GM21825 (cell line): ENCODE measurements at regions not wholly inside any gene's neighbourhood (a gene's known extent, or its start where the extent isn't known, plus 50 kb on each side); places are given as distances from the start of the nearest gene placed in this dataset.

Experiments used
- ATAC-seq: cut with Tn5 transposase; IDR thresholded peaks from one replicate; pipeline ENCODE4 v1.9.1; 2021; ENCODE audit warnings: mild to moderate bottlenecking, moderate library complexity; ENCODE audit not compliant: unreplicated experiment

DNA sequence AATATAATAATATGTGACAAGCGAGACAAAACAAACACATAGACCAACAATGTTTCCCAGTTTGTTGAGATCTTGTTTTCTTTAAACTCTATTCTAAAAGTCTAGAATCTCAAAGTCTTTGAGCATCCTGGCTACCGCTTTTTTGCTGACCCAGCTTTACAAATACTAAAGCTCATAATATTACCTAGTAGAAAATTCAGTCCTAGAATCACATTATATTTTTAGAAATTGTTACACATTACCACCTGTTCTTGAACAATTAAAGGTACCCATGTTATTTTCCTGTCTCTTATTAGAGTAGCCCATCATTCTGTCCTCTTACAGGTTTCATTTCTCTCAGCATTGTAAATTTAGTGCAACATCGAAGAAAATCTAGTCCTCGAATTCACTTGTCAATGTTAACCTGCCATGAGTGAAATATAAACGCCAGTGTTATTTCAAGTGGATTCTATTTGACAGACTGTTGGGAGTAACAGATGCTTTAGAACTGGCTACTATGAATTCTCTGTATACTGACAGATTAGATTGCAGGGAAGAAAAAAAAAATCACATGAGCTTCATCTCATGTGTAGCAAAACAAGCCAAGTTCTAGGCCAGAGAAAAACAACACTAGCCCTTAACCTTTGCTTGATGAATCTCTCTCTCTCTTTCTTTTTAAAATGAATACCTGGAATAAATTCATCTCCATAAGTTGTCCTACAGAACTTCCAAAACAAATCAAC lies 851.2 kb upstream of the ADAMTS5 start:
- no peak for ATAC-seq

DNA sequence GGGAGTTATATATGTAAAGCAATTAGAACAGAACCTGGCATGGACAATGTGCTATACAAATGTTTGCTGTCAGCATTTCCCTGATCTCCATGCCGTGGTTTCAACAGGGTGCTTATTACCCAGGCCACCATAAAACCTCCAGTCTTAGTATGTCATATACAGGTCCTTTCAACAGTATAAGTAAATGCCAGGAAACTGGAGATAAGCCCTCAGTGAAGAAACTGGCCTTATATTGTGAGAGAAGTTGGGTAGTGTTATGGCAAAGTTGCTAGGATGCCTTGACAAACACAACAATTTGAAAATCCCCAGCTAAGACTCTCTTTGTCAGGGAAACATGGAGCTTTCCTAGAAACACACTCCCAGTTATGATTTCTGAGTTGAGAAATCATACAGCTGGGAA lies 850.2 kb upstream of the ADAMTS5 start:
- no peak for ATAC-seq

DNA sequence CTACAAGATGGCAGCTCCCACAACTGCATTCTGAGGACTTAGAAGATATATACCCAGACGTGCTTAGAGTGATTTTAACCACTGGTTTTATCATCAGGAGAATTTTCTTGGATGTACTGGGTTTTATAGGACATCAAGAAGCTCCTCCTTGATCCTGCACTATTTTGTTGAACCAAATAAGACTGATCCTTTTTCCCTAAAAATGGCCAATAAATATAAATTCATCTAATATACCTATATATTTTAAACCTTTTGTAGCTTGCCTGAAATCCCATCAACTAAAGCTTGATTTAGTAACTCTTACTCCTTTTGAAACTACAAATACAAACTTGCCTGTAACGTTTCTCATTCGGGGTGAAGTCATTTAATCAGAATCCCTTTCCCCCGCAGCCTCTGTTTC lies 849.4 kb upstream of the ADAMTS5 start:
- no peak for ATAC-seq

DNA sequence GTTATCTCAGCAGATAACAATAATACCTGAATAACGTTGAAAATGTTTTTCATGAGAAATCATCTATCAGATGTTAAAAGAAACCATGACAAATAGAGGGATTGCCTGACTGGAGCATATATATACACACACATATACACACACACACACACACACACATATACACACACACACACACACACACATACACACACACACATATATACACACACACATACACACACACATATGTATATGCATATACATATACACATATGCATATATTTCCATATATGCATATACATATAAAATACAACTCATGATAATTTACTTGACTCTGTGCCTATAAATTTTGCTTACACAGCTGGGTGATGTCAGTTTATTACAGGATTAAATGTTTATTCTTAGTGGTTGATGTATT lies 847.3 kb upstream of the ADAMTS5 start:
- no peak for ATAC-seq

DNA sequence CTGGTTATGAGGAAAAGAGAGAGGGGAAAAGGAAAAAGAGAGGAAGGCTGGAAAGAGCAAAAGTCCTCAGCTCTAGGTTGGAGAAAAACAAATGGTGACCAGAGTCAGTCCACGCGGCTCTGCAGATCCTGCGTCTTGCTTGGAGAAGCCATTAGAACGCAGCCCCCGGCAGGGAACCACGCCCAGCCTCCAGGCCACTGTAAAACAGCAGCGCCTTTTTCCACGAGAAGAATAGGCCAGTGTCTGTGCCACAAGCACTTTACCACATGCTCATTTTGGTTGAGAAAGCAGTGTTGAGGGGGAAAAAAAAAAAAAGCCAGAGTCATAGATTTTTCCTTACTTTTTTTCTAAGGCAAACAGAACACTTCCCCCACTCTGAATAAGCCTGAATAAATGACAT lies 846.9 kb upstream of the ADAMTS5 start:
- ATAC-seq = no peak

DNA sequence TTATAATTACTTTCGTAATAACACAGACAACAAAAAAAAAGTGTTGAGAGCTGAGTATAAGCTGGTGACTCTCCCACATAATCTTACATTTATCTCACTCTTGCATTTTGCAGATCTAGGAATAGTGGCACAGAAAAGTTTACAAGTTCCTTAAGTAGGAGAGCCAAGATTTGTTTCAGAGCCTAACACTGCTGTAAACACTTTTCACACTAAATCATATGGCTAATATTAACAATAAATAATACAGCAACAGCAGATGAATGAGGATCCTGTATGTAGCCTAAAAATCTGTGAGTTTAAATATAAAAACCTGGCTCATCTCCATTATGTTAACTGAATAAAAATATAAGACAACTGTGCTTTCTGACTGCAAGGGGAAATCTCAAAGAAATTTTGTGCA lies 846.5 kb upstream of the ADAMTS5 start:
- no peak for ATAC-seq

DNA sequence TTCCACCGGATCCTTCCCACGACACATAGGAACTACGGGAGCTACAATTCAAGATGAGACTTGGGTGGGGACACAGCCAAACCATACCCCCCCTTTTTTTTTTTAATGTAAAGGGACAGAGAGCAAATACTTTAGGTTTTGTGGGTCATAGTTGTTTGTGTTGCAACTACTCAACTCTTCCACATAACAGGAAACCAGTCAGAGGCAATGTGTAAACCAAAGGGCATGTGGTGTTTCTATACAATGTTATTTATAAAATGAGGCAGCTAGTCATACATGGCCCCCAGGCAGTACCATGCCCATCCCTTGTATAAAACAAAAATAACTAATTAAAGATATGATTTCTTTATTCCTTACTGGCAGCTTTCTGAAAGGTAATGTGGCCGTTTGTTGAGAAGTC lies 845.4 kb upstream of the ADAMTS5 start:
- no peak for ATAC-seq

DNA sequence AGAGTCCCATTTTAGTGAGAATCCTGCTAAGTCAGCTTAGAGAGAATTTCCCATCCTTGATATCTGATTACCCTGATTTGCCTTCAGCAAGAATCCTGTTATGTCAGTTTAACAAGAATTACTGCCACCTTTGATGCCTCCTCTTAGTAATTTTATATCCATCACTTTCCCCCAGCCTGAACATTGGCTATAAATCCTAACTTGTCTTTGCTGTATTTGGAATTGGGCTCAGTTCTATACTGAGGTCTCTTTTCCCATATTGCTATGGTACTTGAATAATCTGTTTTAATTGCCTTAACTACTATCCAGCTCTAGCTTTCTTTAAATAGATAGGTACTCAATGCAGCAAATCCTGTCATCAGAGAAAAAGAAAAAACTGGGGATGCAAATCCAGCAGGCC lies 842.0 kb upstream of the ADAMTS5 start:
- no peak for ATAC-seq

DNA sequence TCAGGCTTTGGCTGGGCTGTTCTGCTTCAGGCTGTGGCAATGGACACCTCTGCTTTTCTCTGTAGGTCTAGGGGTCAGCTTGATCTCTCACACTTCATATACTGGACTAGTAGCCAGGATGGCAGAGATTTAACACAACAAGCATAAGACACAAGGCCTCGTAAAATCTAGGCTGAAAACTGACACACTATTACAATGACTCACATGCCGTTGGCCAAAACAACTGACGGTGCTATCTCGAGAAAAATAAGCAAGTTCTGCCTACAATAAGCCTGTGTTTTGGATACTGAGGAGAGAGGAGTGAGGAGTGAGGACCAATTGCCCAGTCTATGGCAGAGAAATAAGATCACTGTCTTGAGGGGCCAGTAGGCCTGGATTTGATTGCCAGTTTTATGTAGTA lies 840.7 kb upstream of the ADAMTS5 start:
- no peak for ATAC-seq

DNA sequence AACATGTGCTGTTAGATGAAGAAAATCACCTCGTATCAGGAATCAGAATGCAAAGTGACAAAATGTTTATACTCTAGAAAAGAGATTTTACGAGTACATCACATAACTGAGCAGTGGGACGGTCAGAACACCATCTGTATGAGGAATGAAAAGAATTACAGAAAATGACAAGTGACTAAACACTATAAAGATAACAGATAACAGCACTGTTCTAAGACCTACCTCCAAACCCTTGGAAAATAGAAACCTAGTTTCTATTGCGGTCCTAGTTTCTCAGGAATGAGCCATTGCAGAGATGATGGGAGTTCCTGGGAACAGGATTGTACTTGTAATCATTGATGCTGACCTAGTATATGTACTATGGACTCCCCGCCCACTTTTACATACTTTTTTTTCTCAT lies 839.4 kb upstream of the ADAMTS5 start:
- ATAC-seq = no peak

DNA sequence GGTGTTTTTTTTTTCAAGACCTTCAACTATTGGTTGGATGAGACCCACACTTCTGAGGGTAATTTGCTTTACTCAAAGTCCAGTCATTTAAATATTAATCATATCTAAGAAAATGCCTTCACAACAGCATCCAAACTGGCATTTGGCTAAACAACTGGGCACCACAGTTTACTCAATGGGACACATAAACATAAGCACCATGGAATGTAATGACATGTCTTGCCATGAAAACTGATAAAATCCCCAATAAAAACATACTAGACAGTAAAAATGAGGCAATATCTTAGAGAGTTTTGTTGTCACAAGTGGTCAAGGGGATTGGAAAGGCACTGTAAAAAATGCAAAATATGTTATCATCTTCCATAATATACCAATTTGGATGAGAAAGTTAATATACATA lies 838.8 kb upstream of the ADAMTS5 start:
- no peak for ATAC-seq

DNA sequence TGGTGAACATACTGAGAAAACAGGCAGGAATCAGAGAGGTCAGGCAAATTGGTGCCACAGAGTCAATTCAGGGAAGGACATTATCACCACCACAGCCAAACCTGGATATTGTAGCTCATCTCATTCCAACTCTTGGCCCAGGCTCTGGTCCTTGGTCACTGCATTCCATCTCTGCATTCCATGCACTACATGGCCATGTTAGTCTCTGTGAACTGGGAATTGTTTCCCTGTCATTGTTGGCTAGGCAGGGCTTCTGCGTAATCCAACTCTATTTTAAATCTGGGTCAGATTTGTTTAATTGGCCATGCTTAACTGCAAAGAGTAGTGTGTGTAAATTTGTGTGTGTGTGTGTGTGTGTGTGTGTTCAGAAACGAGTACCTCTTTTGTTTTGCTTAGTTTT lies 837.6 kb upstream of the ADAMTS5 start:
- no peak for ATAC-seq

DNA sequence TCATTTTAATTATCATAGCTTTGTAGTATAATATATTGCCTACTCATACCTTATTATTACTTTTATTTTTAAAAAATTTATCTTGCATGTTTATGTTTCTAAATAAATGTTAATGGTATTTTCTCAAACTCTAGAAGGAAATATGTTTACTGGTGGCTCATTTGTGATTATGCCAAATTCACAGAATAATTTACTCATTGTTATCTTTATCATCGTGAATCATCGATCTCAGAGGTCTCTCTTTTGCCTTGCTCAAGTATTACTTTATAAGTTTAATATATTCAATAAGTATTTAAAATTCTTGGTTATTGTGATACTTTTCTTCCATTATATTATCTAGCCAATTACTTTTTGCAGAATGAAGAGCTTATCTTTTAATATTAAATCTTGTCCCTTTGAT lies 836.7 kb upstream of the ADAMTS5 start:
- no peak for ATAC-seq

DNA sequence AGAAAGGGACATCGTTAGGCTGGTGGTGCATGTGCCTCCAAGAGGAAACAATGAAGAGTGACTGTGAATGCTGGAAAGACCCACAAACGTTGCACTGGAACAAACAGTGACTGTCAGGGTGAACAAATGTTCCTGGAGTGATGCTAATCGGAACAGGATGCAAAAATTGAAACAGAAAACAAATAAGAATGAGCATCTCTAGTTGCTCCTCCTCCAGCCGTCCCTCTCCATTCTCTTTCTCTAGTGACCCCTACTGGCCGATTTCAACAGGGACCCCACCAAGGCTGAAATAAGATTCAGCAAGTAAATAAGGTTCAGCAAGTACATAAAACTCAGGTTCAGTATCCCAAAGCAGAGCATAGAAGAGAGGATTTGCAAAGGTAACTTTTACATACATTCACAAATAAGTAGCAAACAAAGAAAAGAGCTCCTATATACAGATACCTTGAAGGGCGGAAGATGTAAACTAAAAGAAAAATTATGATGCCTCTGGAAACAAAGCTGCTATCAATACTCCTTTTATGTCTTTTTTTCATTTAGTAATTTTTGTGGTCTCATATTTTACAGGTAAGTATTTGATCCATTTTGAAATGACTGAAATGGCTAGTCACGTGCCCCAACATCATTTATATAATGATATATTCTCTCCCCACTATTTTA lies 836.1 kb upstream of the ADAMTS5 start:
- ATAC-seq = no peak

DNA sequence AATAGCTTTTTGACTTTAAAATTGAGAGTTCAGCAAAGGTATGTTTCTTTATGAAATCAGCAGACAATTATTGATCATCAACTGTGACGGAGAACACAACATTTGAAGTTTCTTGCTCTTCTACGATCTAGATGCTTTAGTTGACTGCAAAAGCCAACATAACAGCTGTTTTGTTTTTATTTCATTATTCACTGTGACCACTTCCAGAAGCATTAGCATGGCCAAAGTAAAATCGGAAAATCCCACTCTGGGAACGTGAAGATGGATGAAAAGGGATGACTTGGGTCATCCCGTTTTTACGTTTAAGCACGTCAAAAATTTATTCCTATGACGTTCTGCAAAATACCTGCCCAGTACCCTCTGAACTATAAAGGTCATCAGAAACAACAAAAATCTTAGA lies 833.0 kb upstream of the ADAMTS5 start:
- ATAC-seq = no peak

DNA sequence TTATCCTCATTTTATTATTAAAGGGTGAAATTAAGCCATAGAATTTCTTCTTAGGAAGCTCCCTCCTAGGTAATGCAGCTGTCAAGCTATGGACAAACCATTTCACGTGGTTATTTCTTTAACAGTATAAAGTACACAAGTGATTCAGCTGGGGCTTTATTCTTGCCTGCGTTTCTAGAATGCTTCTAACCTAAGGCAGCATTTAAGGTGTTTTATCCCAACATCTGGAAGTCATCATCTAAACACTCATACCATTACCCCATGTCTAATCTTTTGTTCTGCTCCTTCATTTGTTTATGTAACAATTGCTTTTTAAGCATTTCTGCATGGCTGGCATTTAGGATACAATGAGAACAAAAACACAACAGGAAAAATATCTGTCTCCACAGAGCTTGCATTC lies 829.2 kb upstream of the ADAMTS5 start:
- no peak for ATAC-seq

DNA sequence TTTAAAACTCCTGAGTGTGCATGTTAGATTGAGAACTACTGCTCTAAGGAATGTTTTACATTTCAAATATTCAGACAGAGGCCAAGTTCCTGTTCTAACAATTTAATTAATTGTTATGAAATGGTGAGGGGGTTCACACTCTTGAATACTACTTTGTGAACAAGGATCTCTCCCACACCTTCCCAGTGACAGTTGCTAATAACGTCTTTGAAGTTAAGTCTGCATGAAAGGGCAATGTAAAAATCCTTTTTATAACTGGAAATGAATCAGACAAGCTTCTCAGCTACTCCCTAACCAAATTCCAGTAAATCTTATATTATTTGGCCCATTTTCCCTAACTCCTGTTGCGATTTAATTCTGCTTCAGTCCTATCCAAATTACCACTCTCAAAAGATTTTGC lies 828.5 kb upstream of the ADAMTS5 start:
- no peak for ATAC-seq

DNA sequence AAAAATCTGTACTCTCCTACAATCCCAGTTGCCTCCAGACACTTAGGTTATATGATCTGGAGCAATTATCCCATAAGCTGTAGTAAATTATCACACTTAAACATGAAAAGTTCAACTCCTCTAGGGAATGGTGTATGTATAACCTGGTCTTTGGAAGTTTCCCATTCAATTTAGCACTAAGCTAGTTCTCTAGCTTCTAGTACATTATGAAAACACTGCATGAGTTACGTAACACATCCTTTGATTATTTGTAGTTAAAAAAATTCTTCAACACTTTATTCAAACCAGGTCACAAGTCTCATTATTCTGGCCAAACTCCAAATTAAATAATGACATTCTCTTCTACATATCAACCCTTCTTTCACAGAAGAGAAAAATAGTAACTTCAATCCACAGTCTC lies 827.0 kb upstream of the ADAMTS5 start:
- no peak for ATAC-seq

DNA sequence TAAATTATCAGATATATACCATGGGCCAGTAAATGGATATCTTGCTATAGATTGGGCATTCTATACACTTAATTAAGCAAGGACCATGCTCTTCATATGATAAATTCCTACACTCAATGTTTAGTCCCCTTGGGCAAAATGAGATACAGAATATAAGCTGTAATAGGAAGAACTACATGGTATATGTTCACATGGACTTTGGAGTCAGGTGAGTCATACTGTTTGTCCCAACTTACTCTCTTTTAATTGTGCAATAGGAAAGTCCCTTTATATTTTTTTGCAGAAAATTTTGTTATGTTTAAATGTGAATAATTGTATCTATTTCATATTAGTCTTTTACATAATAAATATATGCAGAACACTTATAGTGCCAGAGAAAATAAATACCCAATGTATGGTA lies 820.2 kb upstream of the ADAMTS5 start:
- ATAC-seq = no peak

DNA sequence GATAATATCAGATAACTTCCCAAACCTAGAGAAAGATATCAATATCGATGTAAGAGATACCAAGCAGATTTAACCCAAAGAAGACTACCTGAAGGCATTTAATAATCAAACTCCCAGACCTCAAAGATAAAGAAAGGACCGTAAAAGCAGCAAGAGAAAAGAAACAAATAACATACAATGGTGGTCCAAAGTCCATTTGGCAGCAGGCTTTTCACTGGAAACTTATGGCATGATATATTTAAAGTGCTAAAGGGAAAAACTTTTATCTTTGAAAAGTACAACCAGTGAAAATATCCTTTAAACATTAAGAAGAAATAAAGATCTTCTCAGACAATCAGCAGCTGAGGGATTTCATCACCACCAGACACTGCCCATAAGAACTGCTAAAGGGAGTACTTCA lies 812.7 kb upstream of the ADAMTS5 start:
- ATAC-seq = no peak

DNA sequence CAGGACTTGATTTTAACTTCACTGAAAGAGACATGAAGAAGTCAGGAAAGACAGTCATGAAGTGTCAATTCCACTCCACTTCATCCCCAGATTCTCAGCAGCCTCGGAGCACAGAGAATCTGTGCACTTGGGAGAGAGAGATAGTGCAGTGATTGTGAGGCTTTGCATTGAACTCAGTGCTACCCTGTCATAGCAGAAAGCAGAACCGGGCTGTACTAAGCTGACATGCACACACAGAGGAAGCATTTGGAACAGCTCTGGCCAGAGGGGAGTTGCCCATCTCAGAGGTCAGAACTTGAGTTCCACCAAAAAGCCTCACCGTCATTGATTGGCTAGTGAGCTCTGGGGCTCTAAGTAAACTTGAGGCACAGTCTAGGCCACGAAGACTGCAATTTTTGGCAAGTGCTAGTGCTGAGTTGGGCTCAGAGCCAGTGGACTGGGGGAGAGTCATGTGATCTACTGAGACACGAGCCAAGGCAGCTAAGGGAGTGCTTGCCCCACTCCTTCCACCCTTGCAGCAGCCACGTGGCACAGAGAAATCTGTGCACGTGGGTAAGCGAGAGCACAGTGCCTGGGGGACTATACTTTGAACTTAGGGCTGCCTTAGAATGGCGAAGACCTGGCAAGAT lies 810.2 kb upstream of the ADAMTS5 start:
- no peak for ATAC-seq

DNA sequence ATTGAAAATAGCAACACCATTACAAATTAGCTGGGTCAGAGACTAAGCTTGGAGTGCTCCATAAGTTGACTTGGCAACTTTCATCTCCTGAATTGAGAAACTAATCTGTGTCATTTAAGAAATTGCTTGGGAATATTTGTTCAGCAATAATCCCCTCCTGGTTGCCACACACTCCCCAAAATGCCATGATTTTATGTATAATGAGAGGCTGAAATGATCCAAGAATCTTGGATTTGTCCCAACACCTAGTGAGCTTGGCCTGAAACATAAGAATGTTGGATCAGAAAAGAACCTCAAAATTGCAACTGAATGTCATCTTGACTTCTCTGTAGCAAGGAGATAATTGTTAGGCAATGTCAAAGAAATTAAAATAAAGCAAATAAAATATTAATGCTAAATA lies 805.9 kb upstream of the ADAMTS5 start:
- ATAC-seq = no peak
